H7 (cell line): ENCODE measurements at regions not wholly inside any gene's neighbourhood (a gene's known extent, or its start where the extent isn't known, plus 50 kb on each side); places are given as distances from the start of the nearest gene placed in this dataset.
"Not testable (repeated sequence)": the region's sequence is repeated elsewhere in the genome, so short reads cannot be mapped to it uniquely, and the experiment has no call there.

Experiments
- DNase-seq: peaks from one replicate; pipeline ENCODE4 v3.0.0; 2012
- H3K27me3 ChIP-seq: 2 replicates; pipeline ENCODE4 v1.6.0; 2011; ENCODE audit warnings: mild to moderate bottlenecking, low read length; ENCODE audit not compliant: control insufficient read depth, insufficient read depth
- H3K36me3 ChIP-seq: replicated peaks from 2 replicates; pipeline ENCODE4 v1.5.1; 2011; ENCODE audit warnings: low read length; ENCODE audit not compliant: control insufficient read depth, insufficient read depth
- H3K4me3 ChIP-seq: 2 replicates; pipeline ENCODE4 v1.5.1; 2011; ENCODE audit warnings: low read depth, mild to moderate bottlenecking, control low read depth, low read length, moderate library complexity; ENCODE audit not compliant: insufficient read depth

DNA sequence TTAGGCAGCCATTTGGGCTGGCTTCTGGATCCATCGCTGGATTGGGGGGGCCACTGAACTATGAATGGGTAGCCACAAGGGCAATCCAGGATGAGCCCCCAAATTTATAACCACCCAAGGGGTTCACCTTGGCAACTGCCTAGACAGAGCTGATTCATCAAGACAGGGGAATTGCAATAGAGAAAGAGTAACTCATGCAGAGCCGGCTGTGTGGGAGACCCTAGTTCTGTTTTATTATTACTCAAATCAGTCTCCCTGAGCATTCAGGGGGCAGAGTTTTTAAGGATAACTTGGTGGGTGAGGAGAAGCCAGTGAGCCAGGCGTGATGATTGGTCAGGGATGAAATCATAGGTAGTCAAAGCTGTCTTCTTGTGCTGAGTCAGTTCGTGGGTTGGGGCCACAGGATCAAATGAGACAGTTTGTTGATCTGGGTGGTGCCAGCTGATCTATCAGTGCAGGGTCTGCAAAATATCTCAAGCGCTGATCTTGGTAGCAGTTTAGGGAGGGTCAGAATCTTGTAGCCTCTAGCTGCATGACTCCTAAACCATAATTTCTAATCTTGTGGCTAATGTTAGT lies 57.9 kb downstream of the DNAJB9 start:
- Histone ChIP-seq H3K27me3 (no peaks in the 10 kb centered on the region), H3K36me3 (no peaks in the 10 kb centered on the region), H3K4me3 (no peak overlapping the region)
- no peak for DNase-seq

- no peaks in the 10 kb centered on the region for H3K36me3 ChIP-seq
- no peak for DNase-seq
- no peak overlapping the region for H3K4me3 ChIP-seq
- H3K27me3 ChIP-seq, result no peaks in the 10 kb centered on the region
Measured at GRCh38 chr7:108628678-108629077, 59.0 kb downstream of the DNAJB9 start.

DNA sequence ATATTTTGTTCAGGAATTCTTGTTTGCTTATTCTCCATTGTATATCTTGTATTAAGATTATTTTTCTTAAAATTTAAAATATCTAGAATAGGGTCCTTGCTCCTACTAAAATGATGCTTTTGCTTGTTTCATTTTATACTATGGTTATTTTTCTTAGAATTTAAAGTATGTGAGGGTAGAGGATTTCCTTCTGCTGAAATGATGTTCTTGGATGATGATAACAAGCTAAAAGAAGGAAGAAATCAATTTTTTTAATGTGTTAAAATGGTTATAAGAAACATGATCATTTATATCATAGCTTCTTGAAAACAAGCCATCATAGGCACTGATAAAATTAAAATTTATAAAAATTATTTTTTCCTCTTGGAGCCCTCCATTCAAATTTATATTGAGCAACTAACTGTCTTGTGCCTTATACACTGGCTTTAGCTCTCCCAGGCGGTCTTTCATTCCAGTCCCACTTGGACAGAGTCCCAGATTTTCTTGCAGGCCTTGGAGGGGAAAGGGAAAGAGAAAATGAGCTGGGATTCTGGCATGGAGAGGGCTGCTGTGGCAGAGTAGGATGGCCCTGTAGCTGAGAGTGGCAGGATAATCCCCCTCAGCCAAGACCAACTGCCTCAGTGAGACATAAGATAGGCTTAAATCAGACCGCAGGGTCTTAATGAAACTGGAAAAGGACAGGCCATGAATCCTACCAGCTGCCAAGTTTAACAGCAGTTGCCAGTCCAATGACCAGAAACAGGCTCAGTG lies 60.2 kb downstream of the DNAJB9 start:
- no peak for DNase-seq
- Histone ChIP-seq H3K27me3 (no peaks in the 10 kb centered on the region), H3K36me3 (no peaks in the 10 kb centered on the region), H3K4me3 (no peak overlapping the region)

- H3K4me3 ChIP-seq, result no peak overlapping the region
- DNase-seq, result no peak
- H3K36me3 ChIP-seq, result no peaks in the 10 kb centered on the region
- no peaks in the 10 kb centered on the region for H3K27me3 ChIP-seq
Measured at GRCh38 chr7:108634036-108634435, 64.4 kb downstream of the DNAJB9 start.

DNA sequence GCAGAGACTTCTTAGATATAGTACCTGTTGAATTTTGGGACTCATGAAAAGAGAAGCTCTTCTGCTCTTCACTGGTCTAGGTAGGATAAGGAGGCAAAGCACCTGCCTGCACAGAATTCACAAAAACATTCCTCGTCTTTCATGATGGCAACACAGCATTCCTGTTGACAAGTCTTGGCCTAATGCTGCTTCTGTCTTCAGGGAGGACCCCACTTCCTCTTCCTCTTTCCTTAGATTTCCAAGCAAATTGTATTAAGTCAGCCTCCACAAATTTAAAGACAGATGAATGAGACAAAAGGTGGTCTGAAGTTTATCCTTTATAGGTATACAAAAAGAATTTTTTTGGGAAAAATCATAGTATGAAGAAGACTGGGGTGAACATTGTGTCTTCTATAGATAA lies 64.9 kb downstream of the DNAJB9 start:
- Histone ChIP-seq H3K4me3 (no peak overlapping the region), H3K36me3 (no peaks in the 10 kb centered on the region), H3K27me3 (no peaks in the 10 kb centered on the region)
- no peak for DNase-seq

- Histone ChIP-seq H3K4me3 (no peak overlapping the region), H3K27me3 (no peaks in the 10 kb centered on the region), H3K36me3 (no peaks in the 10 kb centered on the region)
- no peak for DNase-seq
Measured at GRCh38 chr7:108637049-108637621, 67.5 kb downstream of the DNAJB9 start.

DNA sequence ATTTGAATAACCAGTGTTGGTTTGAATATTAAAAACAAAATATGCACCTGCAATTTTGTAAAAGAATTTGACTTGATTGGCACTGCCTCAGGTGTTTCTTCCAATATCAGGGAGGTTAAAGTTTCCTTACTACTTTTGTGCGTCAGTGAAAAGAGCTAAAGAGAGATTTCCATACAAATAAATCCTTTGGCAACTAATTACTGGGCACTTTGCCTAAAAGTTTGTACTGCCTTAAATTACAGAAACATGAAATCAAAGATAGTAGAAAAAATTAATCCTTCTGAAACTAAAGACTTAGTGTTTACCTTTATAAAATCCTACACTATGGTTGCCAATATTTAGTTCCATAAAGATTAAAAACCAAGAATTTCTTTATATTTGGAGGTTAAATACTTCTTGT lies 72.5 kb downstream of the DNAJB9 start:
- H3K4me3 ChIP-seq, result no peak overlapping the region
- no peaks in the 10 kb centered on the region for H3K27me3 ChIP-seq
- no peak for DNase-seq
- H3K36me3 ChIP-seq, result no peaks in the 10 kb centered on the region

DNA sequence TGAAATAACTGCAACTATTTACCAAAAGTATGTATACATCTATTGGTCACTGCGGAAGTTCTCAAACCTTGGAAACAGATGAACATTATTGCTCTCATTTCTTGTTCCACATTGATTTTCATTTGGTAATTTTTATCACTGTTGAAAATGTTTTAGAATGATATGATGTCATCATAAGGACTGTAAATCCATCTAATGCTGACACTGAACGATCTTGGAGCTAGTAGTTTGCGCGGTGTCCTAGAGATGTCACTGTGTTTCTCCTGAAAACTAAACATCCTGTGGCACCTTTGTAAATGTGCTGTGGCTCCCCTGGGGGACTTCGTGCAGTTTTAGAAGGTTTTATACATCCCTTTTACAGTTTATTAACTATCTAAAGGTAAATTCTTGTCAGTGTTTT lies 73.5 kb downstream of the DNAJB9 start:
- no peak overlapping the region for H3K4me3 ChIP-seq
- H3K27me3 ChIP-seq, result no peaks in the 10 kb centered on the region
- H3K36me3 ChIP-seq, result no peaks in the 10 kb centered on the region
- no peak for DNase-seq

GRCh38 chr7:108648989-108649388 lies 79.3 kb downstream of the DNAJB9 start:
- no peaks in the 10 kb centered on the region for H3K36me3 ChIP-seq
- no peak overlapping the region for H3K4me3 ChIP-seq
- DNase-seq, result no peak
- no peaks in the 10 kb centered on the region for H3K27me3 ChIP-seq

- Histone ChIP-seq H3K4me3 (no peak overlapping the region), H3K36me3 (no peaks in the 10 kb centered on the region), H3K27me3 (no peaks in the 10 kb centered on the region)
- no peak for DNase-seq
Measured at GRCh38 chr7:108650467-108650866, 80.8 kb downstream of the DNAJB9 start.

DNA sequence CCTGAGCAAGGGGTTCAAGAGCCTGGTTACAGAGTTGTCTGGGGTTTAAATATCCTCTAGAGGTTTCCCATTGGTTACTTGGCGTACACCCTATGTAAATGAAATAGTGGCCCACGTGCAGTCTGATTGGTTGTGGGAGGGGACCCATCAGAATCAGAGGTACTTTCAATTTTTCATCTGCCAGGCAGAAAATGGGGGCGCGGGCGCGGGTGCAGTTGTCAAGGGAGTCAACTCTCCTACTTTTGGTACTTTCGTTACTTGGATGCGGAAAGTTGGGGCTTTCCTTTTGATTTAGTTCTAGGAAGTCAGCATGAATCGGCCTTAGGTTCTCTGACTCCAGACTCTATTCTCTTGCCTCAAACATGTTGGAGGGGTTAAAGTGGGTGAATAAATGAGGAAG lies 83.2 kb downstream of the DNAJB9 start:
- Histone ChIP-seq H3K4me3 (no peak overlapping the region), H3K27me3 (no peaks in the 10 kb centered on the region), H3K36me3 (no peaks in the 10 kb centered on the region)
- DNase-seq, result no peak

GRCh38 chr7:108653526-108653925 lies 83.9 kb downstream of the DNAJB9 start:
- no peaks in the 10 kb centered on the region for H3K36me3 ChIP-seq
- H3K27me3 ChIP-seq, result no peaks in the 10 kb centered on the region
- H3K4me3 ChIP-seq, result no peak overlapping the region
- no peak for DNase-seq

GRCh38 chr7:108657140-108657726 lies 87.6 kb downstream of the DNAJB9 start:
- not testable (repeated sequence) for H3K27me3 ChIP-seq, DNase-seq, H3K4me3 ChIP-seq, H3K36me3 ChIP-seq

GRCh38 chr7:108659261-108659660 lies 89.6 kb downstream of the DNAJB9 start:
- Histone ChIP-seq H3K27me3 (no peaks in the 10 kb centered on the region), H3K4me3 (no peak overlapping the region), H3K36me3 (no peaks in the 10 kb centered on the region)
- no peak for DNase-seq

GRCh38 chr7:108659867-108660266 lies 90.2 kb downstream of the DNAJB9 start:
- no peak overlapping the region for H3K4me3 ChIP-seq
- no peak for DNase-seq
- no peaks in the 10 kb centered on the region for H3K36me3 ChIP-seq
- H3K27me3 ChIP-seq, result no peaks in the 10 kb centered on the region
